Activated CD8-positive, alpha-beta memory T cell treated with anti-CD3 and anti-CD28 coated beads for 36 hours (primary cell): ENCODE measurements at regions not wholly inside any gene's neighbourhood (a gene's known extent, or its start where the extent isn't known, plus 50 kb on each side); places are given as distances from the start of the nearest gene placed in this dataset.

Experiments used
- CTCF ChIA-PET: fragments of 350-600 bp; sonication (Branson Sonifier 250); formaldehyde crosslinking; loops from one replicate; lab custom pipeline; 2021; ENCODE audit warnings: antibody characterized with exemption; lab: Charles Lee
- POLR2A ChIA-PET: fragments of 350-600 bp; sonication (Branson Sonifier 250); formaldehyde crosslinking; loops from one replicate; lab custom pipeline; 2021; ENCODE audit warnings: antibody characterized with exemption; lab: Charles Lee

DNA sequence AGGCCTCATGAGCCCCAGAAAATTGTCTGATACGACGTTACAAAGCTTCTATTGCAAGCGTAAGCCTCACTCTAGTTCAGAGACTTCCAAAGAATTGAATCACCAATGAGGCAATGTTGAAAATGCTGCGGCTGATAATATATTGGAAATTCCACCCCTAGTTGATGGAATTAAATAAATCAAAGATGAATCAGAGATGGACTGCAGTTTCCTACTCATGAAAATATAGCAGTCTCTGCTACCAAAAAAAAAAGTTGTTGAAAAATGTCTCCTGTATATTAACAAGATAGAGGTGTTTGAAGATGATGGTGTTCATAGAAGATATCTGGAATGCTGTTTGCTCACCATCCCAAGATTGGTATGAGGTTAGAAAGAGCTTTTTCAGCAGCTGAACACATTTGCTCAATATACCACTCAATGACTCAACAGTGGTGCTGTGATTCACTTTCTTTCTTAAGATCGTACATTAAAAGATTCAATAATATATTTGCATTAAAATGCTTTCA is 99.8 kb upstream of the ARHGAP28 start:
- ChIA-PET POLR2A (no interaction called here), CTCF (no interaction called here)

DNA sequence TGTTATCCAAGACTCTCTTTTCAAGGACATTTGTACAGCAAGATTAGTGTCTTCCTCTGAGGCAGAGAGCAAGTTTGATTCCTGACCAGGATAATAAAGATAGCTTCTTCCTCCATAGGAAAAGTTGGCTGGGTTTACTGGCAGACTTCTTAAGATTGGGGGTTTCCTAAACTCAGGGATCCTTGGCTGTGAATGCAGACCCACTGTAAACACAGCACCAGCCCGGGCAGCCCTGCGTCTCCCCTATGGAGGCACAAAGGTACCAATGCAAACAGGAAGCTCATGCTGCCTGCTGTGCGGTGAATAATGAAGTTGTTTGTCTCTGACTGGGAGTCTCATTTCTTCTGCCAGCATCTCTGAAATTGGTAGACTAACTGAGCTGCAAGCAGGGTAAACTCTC is 96.2 kb upstream of the ARHGAP28 start:
- POLR2A ChIA-PET, result no interaction called here
- CTCF ChIA-PET, result no interaction called here

DNA sequence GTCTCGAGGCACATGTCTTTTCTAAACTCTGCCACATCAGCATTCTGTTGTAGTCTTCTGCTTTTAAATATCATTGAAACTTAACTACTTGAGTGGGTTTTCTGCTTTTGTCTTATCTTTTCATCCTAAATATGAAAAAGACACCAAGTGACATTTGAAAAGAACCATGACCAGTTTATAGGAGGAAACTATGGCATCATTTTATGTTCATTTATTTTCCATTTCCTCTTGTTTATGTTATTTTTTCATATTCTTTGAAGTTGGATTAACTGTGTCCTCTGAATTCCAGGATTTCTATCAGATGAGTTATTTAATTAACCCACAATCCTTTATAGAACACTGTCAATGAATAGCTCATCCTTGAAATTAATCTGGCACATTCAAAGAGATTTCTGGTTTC is 93.4 kb upstream of the ARHGAP28 start:
- POLR2A ChIA-PET, result no interaction called here
- CTCF ChIA-PET, result no interaction called here

DNA sequence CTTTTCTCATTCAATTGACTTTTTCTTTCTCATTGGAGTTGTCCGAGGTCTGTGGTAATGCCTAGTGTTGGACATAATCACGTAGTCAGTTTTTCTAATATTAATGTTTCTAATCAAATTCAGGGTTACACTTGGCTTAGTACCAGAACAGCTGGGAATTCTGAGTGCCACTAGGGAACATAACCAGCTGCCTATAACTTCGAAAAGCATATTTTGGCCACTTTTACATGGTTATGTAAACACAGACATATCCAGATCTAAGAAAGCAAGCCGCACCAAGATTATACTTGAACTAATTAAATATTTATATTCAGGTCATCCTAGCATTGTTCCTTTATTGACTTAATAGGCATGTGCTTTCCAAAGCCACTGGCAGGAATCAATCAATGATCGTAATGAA is 91.1 kb upstream of the ARHGAP28 start:
- POLR2A ChIA-PET, result no interaction called here
- CTCF ChIA-PET, result no interaction called here

DNA sequence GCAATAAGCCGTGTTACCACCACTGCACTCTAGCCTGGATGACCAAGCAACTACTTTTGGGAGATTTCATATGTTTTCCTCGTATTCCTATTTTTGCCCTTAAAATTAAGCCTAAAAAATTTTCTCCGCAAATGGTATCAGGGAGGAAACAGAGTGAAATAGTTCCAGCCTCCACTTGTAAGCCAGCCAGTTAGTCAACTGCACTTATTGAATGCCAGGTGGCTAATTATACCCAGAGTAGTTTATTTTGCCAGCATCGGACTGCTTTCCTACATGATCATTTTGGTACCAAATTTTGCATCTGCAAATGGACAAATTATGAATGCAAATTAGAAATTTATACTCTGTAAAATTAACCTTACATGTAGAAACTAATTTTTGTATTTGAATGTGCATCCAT is 90.2 kb upstream of the ARHGAP28 start:
- POLR2A ChIA-PET, result no interaction called here
- CTCF ChIA-PET, result no interaction called here

DNA sequence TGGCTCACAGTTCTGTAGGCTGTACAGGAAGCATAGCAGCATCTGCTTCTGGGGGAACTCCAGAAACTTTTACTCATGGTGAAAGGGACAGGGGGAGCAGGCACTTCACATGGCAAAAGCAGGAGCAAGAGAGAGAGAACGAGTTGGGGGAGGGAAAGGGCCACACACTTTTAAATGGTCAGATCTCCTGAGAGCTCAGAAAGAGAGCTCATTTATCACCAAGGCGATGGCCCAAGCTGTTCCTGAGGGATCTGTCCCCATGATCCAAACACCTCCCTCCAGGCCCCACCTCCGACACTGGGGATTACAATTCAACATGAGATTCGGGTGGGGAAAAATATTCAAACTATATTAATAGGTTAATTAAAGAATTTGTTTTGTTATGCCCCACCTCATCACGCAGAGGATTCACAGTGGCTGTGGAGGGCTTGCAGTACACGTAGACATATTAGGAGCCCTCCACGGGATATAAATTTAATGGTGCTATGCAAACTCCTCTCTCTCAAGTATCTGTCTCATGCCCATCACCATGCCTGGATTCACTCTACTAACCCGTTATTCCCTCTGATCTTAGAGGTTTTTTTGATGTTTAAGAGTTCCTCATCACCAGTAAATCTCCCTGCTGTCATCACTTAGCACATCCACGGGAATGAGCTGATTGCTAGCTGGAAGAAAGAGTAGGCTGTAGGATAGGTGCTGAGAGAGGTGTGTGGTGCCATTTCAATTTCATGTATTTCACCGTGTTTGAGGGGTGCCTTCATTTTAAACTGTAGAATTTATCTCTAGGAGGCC is 84.5 kb upstream of the ARHGAP28 start:
- ChIA-PET CTCF (no interaction called here), POLR2A (no interaction called here)

DNA sequence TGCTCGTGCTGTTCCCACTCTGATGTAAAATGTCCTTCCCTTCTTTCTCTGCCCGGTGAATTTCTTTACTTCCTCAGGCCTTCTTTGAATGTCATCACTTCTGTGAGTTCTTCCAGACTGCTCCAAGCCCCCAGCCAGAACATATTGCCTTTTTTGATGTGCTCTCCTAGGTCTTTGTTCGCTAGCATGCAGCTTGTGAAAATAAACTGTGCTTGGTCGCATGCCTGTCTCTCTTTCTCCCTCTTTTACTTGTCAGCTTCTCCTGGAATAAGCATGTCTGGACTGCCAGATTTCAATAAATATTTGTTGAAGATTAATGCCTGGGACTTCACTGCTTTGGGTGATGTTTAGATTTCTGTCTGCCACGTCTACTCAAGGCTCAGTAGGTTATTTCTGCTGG is 82.7 kb upstream of the ARHGAP28 start:
- ChIA-PET CTCF (no interaction called here), POLR2A (no interaction called here)

DNA sequence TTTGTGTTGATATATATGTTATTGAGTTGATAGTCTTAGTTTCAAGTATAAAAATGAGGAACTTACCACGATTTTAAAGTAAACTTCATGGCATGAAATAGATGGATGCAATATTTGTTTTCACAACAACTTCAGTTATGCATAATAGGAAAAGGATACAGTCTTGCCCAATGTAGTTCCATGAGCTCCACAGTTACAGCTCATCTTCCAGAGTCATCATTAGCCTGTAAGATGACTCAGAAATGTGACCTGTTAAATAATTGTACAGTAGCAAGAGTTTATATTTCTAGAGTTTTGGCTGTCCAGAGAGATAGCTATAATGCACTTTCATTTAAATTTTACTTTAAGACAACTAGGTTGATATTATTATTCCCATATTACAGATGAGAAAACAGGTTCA is 80.9 kb upstream of the ARHGAP28 start:
- ChIA-PET CTCF (no interaction called here), POLR2A (no interaction called here)

DNA sequence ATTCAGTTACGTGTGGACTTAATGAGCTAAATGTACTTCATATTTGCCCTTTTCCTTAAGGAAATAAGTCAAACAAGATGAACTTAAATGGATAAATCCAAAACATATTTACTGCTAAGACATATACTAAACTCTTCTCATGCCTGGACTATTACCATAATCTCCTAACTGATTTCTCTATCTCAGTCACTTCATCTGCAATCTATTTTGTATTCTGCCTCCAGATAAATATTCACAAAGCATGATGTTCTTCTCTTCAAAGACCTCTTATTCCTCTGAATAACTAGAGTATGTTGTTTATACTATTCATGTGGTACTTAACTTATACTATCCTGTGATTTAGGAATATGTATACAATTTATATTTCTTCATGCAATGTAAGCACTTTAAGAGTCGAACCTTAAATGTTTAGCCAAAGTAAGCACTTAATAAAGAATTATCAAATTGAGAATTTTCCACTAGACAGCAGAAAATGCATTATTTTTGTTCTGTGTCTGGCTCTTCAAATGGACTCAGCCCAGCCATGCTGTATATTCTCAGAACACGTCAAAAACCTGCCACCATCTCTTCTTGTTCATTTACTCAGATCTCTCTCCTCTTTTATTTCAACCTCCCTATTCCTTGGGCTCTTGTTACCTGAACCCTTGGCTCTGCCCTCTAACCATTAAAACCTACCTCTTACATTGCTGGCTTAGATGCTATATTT is 79.9 kb upstream of the ARHGAP28 start:
- CTCF ChIA-PET, result no interaction called here
- POLR2A ChIA-PET, result no interaction called here

DNA sequence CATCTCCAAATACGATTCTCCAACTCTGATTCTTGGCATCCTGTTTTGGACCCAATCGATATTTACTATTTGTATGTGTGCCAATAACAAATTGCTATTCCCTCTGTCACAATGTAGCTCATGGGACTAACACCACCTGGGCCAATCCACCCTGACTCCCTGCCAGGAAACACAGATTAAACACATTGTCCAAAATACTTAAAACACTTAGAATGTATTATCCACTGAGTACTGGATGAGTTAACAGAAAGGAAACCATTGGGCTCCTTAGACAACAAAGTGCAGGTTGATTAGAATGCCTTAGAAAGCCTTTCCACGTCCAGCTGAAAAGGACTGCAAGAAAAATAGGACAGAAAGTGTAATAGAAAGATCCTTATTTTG is 79.4 kb upstream of the ARHGAP28 start:
- CTCF ChIA-PET, result no interaction called here
- POLR2A ChIA-PET, result no interaction called here

DNA sequence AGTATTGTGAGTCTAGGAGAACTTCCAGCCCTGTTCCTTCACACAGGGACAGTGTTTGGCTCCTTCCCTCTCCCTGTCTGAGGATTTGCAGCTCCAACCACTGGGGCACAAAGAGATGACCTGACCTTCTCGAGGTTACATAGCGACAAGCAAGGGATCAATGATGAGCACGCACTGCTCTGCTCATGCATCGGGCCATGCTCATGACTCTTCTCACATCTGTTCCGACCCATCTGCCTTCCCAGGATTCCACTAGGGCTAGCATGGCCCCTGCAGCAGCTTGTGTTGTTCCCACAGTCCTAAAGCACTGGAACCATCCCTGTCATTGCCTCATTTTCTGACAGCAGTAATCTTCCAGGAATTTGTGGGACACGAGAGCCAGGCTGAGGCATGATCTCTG is 78.8 kb upstream of the ARHGAP28 start:
- ChIA-PET CTCF (no interaction called here), POLR2A (no interaction called here)

DNA sequence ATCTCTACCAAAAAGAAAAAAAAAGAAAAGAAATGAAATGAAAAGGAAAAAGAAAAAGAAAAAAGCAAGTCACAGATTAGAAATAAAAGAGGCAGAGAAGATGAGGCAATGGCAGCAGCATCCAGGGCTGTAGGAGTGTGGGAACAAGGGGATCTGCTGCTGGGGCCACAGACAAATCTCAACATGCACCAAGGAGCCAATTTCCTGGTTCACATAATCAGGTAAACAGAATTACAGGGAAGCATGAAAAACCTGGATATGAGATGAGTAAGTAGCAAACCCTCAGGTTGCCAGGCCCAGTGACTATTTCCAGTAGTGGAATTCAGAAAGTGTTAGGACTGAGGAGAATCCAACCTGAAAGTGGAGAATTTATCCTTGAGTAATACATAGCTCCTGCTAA is 77.4 kb upstream of the ARHGAP28 start:
- POLR2A ChIA-PET, result no interaction called here

DNA sequence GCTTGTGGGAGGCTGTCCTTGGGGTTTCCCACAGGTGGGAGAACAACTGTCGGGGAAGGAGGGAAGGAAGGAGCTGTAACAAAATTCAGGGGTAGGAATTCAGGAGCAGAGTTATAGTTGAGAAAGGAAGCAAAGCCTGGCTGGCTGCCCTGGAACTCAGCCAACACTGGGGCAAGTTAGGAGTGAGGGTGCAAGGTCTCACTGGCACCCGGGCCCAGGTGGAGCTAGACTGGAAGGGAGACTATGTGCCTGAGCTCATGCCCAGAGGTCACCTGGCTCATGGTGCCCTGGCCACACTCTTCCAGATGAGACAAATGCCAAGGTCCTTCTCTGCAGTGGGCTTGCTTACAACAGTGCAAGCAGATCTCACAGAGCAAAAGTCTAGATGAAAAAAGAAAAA is 75.6 kb upstream of the ARHGAP28 start:
- ChIA-PET CTCF (no interaction called here), POLR2A (no interaction called here)

More for the DNA sequence above, 77.4 kb upstream of the ARHGAP28 start:
- CTCF ChIA-PET, result no interaction called here

DNA sequence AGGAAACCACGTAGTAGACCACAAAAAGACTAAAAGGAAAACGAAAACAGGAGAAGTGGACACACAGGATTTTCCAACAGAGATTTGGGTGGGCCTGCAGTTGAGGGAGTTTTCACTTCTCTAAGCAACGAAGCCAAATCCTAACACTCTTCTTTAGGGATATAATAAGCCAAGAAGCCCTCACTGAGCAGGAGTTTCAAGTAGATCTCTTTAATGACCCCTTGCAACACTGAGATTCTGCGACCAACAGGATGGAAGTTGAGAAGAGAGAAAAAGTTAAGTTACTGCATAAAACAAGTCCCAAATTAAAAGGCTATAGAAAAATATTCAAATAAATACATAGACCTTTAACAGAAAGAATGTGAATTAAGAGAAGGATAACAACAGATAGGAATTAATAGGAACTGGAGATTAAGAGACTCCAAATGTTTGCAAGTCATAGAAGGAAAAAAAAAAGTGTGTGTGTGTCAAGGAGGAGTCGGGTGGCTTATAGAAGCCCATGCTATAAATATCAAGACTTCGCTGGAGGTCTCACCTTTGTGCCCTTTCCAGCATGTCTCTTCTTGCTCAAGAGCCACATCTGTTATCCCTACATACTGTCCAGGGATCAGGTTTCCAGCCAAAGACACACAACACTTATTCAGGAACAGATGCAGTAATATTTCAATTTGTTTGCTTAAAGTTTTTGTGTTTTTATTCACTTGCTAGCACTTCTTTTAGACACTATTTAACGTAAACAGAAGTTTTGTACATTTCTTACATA is 69.4 kb upstream of the ARHGAP28 start:
- POLR2A ChIA-PET, result no interaction called here
- CTCF ChIA-PET, result no interaction called here

DNA sequence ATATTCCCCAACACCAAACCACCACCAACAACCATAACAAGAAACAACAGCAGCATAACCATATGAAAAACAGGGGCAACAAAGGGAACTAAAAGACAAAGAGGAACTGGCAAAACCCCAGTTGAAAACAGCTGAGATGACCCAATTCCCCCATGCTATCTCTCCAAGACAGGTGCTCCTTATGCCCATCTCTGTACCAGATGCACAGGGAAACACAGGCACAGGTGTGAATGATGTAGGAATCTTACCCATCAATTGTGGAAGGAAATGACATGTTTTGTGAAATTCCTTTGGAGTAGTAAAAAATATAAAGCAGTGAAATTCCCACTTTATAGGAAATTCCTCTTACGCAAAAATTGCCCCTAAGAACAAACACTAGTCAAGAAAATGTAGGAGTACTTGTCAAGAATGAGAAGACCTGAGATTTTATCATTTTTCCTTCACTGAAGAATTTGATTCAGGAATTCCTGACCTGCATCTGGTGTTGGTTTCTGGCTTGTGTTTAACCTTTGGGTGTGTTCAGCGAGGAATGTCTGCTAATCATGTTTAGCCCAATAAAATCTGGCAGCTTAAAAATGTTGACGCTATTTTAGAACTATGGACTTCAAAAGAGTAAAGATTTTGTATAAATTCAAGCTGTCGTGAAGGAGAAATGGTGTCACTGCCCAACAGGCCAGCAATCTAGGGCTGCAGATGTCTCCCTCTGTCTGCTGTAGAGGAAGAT is 67.7 kb upstream of the ARHGAP28 start:
- ChIA-PET POLR2A (no interaction called here), CTCF (no interaction called here)

DNA sequence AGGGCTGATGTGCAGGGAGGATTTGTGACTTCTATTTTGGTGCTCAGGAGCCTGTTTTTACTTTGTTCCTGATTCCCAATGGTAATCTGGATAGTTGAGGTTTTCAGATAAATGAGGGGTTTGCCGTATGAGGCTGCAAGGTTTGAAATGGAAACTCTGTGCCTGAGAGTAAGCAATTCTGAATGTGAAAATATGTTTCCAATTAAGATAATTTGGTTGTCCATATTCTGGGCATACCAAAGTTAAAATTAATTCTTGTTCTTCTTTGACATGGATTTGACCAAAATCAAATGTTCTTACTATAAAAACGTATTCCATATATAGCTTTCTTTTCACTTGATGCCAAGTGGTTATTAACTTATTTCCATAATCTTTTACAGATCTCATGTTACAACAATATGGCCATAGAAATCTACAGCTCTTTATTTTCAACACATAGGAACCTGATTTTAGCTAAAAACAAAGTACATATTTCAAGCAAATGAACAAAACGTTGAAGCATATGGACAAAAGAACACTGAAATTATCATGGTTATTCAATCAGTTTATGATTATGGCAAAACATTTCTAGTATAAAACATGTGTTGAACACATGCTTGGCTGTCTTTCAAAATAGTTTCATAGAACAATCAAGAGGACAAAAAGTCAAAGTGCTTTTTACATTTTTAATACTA is 63.4 kb upstream of the ARHGAP28 start:
- POLR2A ChIA-PET, result no interaction called here
- CTCF ChIA-PET, result no interaction called here

DNA sequence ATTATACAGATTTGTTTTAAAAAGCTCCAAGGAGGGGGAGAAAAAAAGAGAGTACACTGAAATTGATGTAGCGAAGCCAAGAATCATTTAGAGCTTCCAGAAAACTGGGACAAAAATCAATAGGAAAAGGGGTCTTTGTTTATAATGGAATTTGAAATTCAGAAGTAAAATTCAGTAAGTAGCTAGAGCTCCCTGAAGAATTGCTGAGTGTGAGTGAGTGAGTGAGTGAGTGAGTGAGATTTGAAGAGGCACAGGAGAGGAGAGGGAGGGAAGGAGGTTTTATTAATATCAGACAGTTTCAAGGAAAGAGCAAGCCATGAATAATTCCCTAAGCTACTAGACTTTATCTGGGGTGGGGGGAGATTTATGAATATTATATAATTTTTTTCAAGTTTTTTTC is 60.7 kb upstream of the ARHGAP28 start:
- CTCF ChIA-PET, result no interaction called here
- POLR2A ChIA-PET, result no interaction called here

DNA sequence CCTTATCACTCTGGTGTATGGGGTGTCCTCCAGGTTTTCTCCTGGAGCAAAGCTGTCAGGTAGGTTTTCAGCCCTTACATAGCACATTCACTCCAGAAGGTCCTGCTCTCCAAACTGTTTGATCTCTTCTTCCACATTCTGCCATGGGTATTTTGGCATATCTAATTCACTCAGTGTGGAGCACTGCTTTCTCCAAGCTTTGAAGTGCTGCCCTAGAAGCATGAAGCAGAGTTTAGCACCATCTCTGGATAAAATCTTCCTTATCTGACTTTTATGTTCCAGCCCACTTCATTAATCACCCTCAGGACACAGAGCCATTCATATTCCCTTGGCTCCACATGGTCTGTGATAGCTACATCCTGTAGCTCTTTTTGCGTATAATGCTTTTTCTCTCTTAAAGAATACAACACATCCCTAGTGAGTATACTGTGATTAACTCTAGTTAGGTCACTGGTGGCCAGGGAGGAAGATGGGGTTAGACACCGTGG is 56.7 kb upstream of the ARHGAP28 start:
- ChIA-PET POLR2A (no interaction called here), CTCF (no interaction called here)

DNA sequence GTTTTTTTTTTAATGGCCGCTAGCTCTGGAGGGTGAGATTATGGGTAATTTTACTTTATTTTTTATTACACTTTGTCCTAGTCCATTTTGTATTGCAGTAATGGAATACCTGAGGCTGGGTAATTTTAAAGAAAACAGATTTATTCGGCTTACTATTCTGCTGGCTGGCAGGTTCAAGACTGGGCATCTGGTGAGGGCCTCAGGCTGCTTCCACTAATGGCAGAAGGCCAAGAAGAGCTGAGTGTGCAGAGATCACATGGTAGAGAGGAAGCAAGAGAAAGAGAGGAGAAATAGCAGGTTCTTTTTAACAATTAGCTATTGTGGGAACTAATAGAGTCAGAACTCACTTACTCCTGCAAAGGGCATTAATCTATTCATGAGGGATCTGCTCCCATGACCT is 52.4 kb upstream of the ARHGAP28 start:
- ChIA-PET POLR2A (no interaction called here), CTCF (no interaction called here)
